ENCODE measurements at regions not wholly inside any gene's neighbourhood (a gene's known extent, or its start where the extent isn't known, plus 50 kb on each side); places are given as distances from the start of the nearest gene placed in this dataset.

DNA sequence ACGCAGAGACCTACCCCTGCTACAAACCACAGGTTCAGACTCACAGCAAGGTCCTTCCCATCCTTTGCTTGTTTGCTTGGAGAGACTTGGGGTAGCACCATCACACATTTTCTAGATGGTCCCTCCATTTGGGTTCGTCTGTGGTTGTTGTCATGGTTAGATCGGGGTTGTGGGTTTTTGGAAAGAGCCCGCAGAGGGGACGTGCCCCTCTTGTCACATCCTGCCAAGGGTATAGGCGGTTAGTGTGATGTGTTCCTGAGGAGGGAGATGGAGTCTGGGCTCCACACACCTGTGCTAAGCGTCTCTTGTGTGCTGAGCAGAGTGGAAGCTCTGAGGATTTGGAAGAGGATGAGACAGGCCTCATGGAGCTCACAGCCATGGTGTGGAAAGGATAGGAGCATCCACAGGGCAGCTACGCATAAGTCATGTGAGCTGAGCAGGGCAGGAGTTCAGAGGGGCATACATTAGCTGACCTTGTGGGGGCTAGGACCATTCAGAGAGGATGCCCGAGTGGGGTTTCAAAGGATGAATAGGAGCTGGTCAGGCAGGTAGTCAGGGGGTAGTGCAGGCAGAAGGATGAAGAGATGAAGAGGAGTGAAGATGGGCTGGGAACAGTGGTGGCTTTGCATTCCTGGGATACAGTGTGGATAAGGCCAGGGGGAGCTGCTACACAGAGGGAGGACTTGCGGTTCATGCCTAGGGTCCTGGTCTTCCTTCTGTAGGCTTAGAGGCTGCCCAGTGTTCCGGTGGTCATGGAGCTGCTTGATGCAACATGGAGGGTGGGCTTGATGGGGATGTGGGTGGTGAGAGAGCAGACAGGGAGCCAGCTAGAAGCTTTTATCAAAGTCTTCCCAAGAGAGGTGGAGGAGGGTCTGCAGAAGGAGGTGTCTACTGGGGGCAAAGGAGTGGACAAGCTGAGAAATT lies 62.9 kb downstream of the ACKR3 start:
- Histone ChIP-seq H2AFZ (no peak overlapping the region), H3K27ac (no peak overlapping the region), H3K27me3 (no peaks in the 10 kb centered on the region), H4K20me1 (ENCODE audit: insufficient read depth, poor library complexity, severe bottlenecking) (no peaks in the 10 kb centered on the region), H3K4me2 (no peak overlapping the region), H3K9me2 (replicated peaks; ENCODE audit: insufficient read depth) (no peaks in the 10 kb centered on the region), H3K79me2 (no peaks in the 10 kb centered on the region), H3K4me3 (no peak overlapping the region), H3K4me1 (ENCODE audit: insufficient read depth) (peaks cover 7% of the 10 kb centered on the region), H3K9me3 (ENCODE audit: low read depth) (no peaks in the 10 kb centered on the region), H3K36me3 (replicated peaks; ENCODE audit: insufficient read depth, low read depth) (no peaks in the 10 kb centered on the region)
- TF ChIP-seq EZH2phosphoT487 (IDR thresholded peaks at IDR 0.05; ENCODE audit: low read depth, severe bottlenecking, unreplicated experiment): no peak
- TF ChIP-seq, protein P1, sequence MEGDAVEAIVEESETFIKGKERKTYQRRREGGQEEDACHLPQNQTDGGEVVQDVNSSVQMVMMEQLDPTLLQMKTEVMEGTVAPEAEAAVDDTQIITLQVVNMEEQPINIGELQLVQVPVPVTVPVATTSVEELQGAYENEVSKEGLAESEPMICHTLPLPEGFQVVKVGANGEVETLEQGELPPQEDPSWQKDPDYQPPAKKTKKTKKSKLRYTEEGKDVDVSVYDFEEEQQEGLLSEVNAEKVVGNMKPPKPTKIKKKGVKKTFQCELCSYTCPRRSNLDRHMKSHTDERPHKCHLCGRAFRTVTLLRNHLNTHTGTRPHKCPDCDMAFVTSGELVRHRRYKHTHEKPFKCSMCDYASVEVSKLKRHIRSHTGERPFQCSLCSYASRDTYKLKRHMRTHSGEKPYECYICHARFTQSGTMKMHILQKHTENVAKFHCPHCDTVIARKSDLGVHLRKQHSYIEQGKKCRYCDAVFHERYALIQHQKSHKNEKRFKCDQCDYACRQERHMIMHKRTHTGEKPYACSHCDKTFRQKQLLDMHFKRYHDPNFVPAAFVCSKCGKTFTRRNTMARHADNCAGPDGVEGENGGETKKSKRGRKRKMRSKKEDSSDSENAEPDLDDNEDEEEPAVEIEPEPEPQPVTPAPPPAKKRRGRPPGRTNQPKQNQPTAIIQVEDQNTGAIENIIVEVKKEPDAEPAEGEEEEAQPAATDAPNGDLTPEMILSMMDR (IDR thresholded peaks at IDR 0.05; ENCODE audit: poor library complexity): no peak
- TF ChIP-seq EZH2 (IDR thresholded peaks at IDR 0.05; ENCODE audit: borderline replicate concordance): no peak
- 97% methylated on average over 11 of the region's 11 CpGs for WGBS (ENCODE audit: low lambda C conversion rate, missing lambda C conversion rate)
- DNase-seq (ENCODE audit: low spot score): no peak

- 98% methylated on average over 5 of the region's 5 CpGs for WGBS (ENCODE audit: low lambda C conversion rate, missing lambda C conversion rate)
- H3K4me2 ChIP-seq: no peak overlapping the region
- no peak overlapping the region for H2AFZ ChIP-seq
- no peaks in the 10 kb centered on the region for H3K79me2 ChIP-seq
- no peak for TF ChIP-seq EZH2 (IDR thresholded peaks at IDR 0.05; ENCODE audit: borderline replicate concordance)
- TF ChIP-seq EZH2phosphoT487 (IDR thresholded peaks at IDR 0.05; ENCODE audit: low read depth, severe bottlenecking, unreplicated experiment): no peak
- TF ChIP-seq, protein P1 (IDR thresholded peaks at IDR 0.05; ENCODE audit: poor library complexity): no peak
- H3K4me3 ChIP-seq: no peak overlapping the region
- no peak for DNase-seq (ENCODE audit: low spot score)
- H3K9me2 ChIP-seq (replicated peaks; ENCODE audit: insufficient read depth): no peaks in the 10 kb centered on the region
- H4K20me1 ChIP-seq (ENCODE audit: insufficient read depth, poor library complexity, severe bottlenecking): no peaks in the 10 kb centered on the region
- H3K9me3 ChIP-seq (ENCODE audit: low read depth): no peaks in the 10 kb centered on the region
- peaks cover 7% of the 10 kb centered on the region for H3K4me1 ChIP-seq (ENCODE audit: insufficient read depth)
- H3K27ac ChIP-seq: no peak overlapping the region
- H3K27me3 ChIP-seq: no peaks in the 10 kb centered on the region
- no peaks in the 10 kb centered on the region for H3K36me3 ChIP-seq (replicated peaks; ENCODE audit: insufficient read depth, low read depth)
These were observed 63.6 kb downstream of the ACKR3 start for GRCh38 chr2:236633219-236633570.

DNA sequence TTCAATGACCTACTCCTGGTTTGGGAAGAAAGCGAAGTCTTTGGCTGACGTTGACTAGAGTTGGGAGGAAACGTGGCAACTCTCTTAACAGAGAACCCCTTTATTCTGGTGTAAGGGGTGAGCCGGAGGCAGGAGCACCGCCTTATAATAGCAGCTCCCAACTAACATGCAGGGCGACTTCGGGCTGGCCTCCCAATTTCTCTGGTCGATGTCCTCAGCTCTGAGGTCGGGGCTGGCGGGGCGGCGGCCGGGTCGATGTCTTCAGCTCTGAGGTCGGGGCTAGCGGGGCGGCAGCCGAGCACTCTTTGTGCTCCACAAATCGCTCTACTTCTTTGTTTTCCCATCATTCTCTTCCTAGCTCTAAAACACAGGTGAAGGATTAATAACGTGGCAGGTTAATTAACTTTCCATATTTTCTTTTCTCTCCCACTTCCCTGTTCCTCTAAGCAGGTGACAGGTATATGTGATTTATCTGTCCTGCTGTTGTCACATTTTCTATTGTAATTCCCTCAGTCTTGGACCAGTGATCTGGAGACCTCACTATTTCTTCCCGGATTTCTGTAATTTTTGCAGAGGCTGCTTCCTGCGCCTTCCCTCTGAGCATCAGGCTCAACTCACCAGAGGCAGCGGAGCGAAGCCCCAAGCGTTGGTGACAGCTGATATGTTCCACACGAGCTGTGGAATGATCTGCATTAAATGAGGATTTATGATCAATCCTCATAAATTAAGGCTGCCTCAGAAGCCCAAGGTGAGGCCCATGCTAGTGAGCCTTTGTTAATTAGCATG lies 64.3 kb downstream of the ACKR3 start:
- Histone ChIP-seq H3K79me2 (no peaks in the 10 kb centered on the region), H3K27me3 (no peaks in the 10 kb centered on the region), H3K27ac (no peak overlapping the region), H3K9me2 (replicated peaks; ENCODE audit: insufficient read depth) (no peaks in the 10 kb centered on the region), H4K20me1 (ENCODE audit: insufficient read depth, poor library complexity, severe bottlenecking) (no peaks in the 10 kb centered on the region), H2AFZ (no peak overlapping the region), H3K4me2 (no peak overlapping the region), H3K4me3 (no peak overlapping the region), H3K4me1 (ENCODE audit: insufficient read depth) (peaks cover 7% of the 10 kb centered on the region), H3K9me3 (ENCODE audit: low read depth) (no peaks in the 10 kb centered on the region), H3K36me3 (replicated peaks; ENCODE audit: insufficient read depth, low read depth) (no peaks in the 10 kb centered on the region)
- 94% methylated on average over 26 of the region's 26 CpGs for WGBS (ENCODE audit: low lambda C conversion rate, missing lambda C conversion rate)
- no peak for DNase-seq (ENCODE audit: low spot score)
- TF ChIP-seq, protein P1 (IDR thresholded peaks at IDR 0.05; ENCODE audit: poor library complexity): no peak
- TF ChIP-seq EZH2 (IDR thresholded peaks at IDR 0.05; ENCODE audit: borderline replicate concordance) (no peak), EZH2phosphoT487 (IDR thresholded peaks at IDR 0.05; ENCODE audit: low read depth, severe bottlenecking, unreplicated experiment) (no peak)
